Nephron progenitor cell (in vitro differentiated cells): ENCODE measurements at regions not wholly inside any gene's neighbourhood (a gene's known extent, or its start where the extent isn't known, plus 50 kb on each side); places are given as distances from the start of the nearest gene placed in this dataset.
"Not testable (repeated sequence)": the region's sequence is repeated elsewhere in the genome, so short reads cannot be mapped to it uniquely, and the experiment has no call there.

Source experiments
- DNase-seq: peaks from one replicate; pipeline ENCODE4 v3.0.0; 2021
- H3K27ac Mint-ChIP-seq: 2 replicates; pipeline ENCODE4 v1.8.0; 2021; ENCODE audit warnings: mild to moderate bottlenecking, moderate library complexity, mixed read lengths
- H3K27me3 Mint-ChIP-seq: 2 replicates; pipeline ENCODE4 v1.8.0; 2021; ENCODE audit warnings: mild to moderate bottlenecking, low read depth, mixed read lengths; ENCODE audit not compliant: poor library complexity
- H3K36me3 Mint-ChIP-seq: 2 replicates; pipeline ENCODE4 v1.8.0; 2021; ENCODE audit warnings: low read depth, mixed read lengths
- H3K4me1 Mint-ChIP-seq: 2 replicates; pipeline ENCODE4 v1.8.0; 2021; ENCODE audit warnings: mixed read lengths
- H3K4me3 Mint-ChIP-seq: 2 replicates; pipeline ENCODE4 v1.8.0; 2021; ENCODE audit warnings: mild to moderate bottlenecking, moderate library complexity, mixed read lengths
- H3K9me3 Mint-ChIP-seq: 2 replicates; pipeline ENCODE4 v1.8.0; 2021; ENCODE audit warnings: mild to moderate bottlenecking, moderate library complexity, mixed read lengths
- TF ChIP-seq, protein P1 (sequence below): fragments of 200-600 bp; sonication (generic); IDR thresholded peaks from 2 replicates; pipeline ENCODE4 v1.5.0; 2021; ENCODE audit warnings: antibody characterized with exemption

DNA sequence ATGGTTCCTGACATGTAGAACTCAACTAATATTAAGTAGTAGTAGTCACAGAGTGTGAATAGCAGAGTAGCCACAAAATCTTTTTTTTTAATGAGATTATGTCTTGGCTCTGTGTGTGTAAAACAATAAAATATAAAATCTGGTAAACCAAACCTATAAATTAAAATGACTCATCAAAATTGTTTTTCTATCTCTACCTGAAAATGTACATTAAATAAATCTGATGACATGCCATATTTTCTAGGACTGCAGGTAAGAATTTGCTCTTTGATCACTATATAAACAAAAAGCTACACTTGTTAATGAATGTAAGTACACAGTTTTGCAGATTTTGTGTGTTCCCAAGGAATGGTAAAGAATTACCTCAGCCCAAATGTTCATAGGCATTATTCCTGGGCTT, 1231.5 kb downstream of the JRKL start:
- peaks cover 4% of the 10 kb centered on the region for H3K36me3 Mint-ChIP-seq
- H3K4me1 Mint-ChIP-seq: no peaks in the 10 kb centered on the region
- H3K27me3 Mint-ChIP-seq: peaks cover 3% of the 10 kb centered on the region
- TF ChIP-seq, protein P1, sequence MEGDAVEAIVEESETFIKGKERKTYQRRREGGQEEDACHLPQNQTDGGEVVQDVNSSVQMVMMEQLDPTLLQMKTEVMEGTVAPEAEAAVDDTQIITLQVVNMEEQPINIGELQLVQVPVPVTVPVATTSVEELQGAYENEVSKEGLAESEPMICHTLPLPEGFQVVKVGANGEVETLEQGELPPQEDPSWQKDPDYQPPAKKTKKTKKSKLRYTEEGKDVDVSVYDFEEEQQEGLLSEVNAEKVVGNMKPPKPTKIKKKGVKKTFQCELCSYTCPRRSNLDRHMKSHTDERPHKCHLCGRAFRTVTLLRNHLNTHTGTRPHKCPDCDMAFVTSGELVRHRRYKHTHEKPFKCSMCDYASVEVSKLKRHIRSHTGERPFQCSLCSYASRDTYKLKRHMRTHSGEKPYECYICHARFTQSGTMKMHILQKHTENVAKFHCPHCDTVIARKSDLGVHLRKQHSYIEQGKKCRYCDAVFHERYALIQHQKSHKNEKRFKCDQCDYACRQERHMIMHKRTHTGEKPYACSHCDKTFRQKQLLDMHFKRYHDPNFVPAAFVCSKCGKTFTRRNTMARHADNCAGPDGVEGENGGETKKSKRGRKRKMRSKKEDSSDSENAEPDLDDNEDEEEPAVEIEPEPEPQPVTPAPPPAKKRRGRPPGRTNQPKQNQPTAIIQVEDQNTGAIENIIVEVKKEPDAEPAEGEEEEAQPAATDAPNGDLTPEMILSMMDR: no peak
- no peak overlapping the region for H3K4me3 Mint-ChIP-seq
- H3K9me3 Mint-ChIP-seq: peaks cover 16% of the 10 kb centered on the region
- no peak for DNase-seq
- H3K27ac Mint-ChIP-seq: no peak overlapping the region

DNA sequence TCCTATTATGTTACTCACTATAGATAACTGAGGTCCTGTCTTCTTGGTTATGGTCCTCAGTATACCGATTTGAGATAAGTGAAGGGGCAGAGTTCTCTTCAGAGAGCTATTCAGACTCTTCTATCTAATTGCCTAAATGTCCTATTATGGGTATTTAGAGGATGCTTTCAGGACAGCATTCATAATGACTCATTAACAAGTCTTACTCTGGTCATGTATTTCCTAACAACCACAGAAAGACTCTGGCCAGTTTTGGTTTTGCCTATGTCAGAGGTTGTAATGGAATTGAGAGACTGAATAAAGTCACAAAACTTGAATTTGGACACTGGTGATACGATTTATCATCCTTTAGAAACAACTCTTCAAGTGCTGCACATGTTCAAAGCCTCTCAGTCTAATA, 1233.0 kb downstream of the JRKL start:
- H3K4me1 Mint-ChIP-seq: no peaks in the 10 kb centered on the region
- H3K4me3 Mint-ChIP-seq: no peak overlapping the region
- H3K9me3 Mint-ChIP-seq: peaks cover 7% of the 10 kb centered on the region
- DNase-seq: no peak
- no peaks in the 10 kb centered on the region for H3K36me3 Mint-ChIP-seq
- H3K27ac Mint-ChIP-seq: no peak overlapping the region
- TF ChIP-seq, protein P1: no peak
- peaks cover 3% of the 10 kb centered on the region for H3K27me3 Mint-ChIP-seq

DNA sequence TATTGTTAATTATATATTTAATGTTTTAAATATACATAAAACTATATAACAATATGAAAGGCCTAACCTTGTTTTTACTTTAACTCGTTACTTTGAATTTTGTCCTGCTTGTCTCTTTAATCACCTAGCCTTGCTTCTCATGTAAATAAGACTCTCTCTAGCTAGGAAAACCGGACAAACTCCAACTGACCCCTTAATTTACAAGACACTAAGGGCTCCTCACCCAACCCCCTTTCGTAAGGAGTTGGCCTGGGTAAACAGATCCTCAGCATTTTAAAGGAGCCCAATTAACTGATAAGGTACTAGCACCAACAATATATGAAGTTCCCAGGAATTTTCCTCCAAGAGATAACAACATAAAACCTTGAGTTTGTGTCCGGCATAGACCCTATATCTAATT, 1246.9 kb downstream of the JRKL start:
- H3K4me3 Mint-ChIP-seq, H3K27me3 Mint-ChIP-seq, H3K36me3 Mint-ChIP-seq, H3K27ac Mint-ChIP-seq, H3K4me1 Mint-ChIP-seq, DNase-seq: not testable (repeated sequence)
- peaks cover 29% of the 10 kb centered on the region for H3K9me3 Mint-ChIP-seq

DNA sequence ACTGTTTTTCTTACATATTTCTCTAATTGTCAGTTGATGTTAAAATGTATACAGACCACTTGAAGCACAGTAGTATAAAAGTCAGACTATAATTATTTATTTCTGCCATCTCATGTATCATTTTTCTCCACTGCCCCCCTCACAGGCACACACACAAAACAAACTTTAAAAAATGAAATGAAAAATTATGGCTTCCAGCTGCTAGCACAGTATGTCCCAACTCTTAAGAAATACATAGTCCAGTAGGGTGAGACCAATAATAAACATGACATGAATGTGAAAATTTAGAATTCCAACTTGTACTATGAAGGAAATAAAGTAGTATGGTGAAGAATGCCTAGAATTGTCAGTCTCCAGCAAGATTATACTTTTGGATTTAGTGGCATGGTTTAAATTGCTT, 1247.9 kb downstream of the JRKL start:
- H3K27ac Mint-ChIP-seq: no peak overlapping the region
- no peaks in the 10 kb centered on the region for H3K36me3 Mint-ChIP-seq
- DNase-seq: no peak
- no peak overlapping the region for H3K4me3 Mint-ChIP-seq
- peaks cover 33% of the 10 kb centered on the region for H3K9me3 Mint-ChIP-seq
- TF ChIP-seq, protein P1: no peak
- no peaks in the 10 kb centered on the region for H3K4me1 Mint-ChIP-seq
- H3K27me3 Mint-ChIP-seq: peaks cover 3% of the 10 kb centered on the region

DNA sequence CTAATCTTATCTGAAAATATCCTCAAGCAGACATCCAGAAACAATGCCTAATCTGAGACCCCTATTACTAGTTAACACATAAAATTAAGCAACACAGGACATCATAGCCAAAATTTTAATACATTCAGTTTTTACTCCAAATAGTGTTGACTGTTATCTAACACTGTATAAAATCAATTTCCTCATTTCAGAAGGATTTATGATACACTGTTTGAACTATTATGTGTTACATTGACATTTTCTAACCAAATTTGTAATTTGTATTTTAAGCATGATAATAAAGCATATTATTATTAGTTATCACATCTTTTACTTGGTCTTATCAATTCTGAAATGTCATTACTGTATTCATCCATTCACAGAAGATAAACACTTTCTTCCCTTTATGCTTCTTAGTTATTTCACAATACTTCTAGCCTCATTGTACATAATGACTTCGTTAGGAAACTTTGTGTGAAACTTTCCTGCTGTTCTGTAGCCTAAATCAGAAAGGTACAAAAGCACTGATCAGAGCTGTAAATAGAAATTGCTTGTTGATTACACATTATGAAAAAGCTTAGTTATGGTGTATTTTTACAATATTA, 1248.9 kb downstream of the JRKL start:
- no peaks in the 10 kb centered on the region for H3K4me1 Mint-ChIP-seq
- H3K27ac Mint-ChIP-seq: no peak overlapping the region
- peaks cover 30% of the 10 kb centered on the region for H3K9me3 Mint-ChIP-seq
- H3K27me3 Mint-ChIP-seq: peaks cover 3% of the 10 kb centered on the region
- no peak for DNase-seq
- no peaks in the 10 kb centered on the region for H3K36me3 Mint-ChIP-seq
- TF ChIP-seq, protein P1: no peak
- H3K4me3 Mint-ChIP-seq: no peak overlapping the region

DNA sequence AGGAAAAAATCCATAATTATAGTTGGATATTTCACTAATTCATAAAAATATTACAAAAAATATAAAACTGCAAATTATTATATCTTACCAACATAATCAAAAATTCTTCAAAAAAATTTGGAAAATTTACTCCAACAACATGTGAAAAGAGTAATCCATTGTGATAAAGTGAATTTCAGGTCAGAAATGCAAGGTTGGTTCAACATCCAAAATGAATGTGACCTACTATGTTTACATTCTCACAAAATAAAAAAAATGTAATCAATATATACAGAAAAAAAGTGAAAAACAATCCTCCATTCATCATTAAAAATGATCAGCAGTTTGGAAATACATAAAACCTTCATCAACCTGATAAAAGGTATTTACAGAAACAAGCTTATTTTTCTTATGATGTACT, 1252.2 kb downstream of the JRKL start:
- TF ChIP-seq, protein P1: no peak
- Mint-ChIP-seq H3K9me3 (peaks cover 16% of the 10 kb centered on the region), H3K36me3 (no peaks in the 10 kb centered on the region), H3K4me3 (no peak overlapping the region), H3K4me1 (no peaks in the 10 kb centered on the region), H3K27ac (no peak overlapping the region), H3K27me3 (peaks cover 3% of the 10 kb centered on the region)
- no peak for DNase-seq
